ENCODE measurements at regions not wholly inside any gene's neighbourhood (a gene's known extent, or its start where the extent isn't known, plus 50 kb on each side); places are given as distances from the start of the nearest gene placed in this dataset.

DNA sequence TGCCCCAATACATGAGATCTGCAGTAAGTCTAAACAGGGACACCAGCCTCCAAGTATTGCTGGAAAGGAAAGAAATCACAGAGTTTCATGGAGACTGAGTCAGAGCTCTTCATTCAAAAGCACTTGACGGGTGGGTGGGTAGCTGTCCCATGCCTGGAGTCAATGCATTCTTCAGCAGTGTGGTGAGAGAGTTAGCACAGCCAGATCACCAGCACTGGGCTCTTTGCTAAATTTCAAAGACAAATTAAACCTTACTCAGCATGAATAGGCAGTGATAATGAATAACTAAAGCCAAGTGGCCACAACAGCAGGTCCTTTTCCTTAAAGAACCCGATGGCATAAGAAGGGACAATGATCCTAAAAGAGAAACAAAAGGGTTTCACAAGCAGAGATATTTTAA lies 192.4 kb downstream of the ACTL7B start:
- H3K36me3 Mint-ChIP-seq (ENCODE audit: low read depth), result no peaks in the 10 kb centered on the region
- H3K27me3 Mint-ChIP-seq (ENCODE audit: insufficient read depth), result no peaks in the 10 kb centered on the region
- H3K27ac Mint-ChIP-seq, result no peak overlapping the region
- no peak for DNase-seq (ENCODE audit: low spot score)
- H3K4me1 Mint-ChIP-seq (ENCODE audit: low read depth), result no peaks in the 10 kb centered on the region
- intact Hi-C loops (cut with micrococcal nuclease), result no loop called here
- H3K4me3 Mint-ChIP-seq, result no peak overlapping the region
- peaks cover 23% of the 10 kb centered on the region for H3K9me3 Mint-ChIP-seq

DNA sequence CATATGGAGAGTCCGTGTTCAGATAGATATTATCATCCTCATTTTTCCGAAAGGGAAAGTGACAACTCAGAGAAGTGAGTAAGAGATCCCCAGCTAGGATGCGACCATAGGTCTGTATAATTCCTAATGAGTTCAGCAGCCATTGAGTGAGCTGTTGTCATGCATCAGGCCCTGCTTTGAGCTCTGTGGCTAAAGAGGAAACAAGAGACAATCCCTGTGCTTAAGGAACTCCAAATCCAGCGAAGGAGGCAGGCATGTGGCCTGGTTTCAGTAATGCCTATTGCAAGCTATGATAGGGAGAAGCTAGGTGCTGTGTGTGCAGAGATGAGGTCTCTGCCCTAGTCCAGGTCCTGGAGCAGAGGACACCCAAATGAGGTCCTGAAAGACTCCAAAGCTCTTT lies 192.8 kb downstream of the ACTL7B start:
- intact Hi-C loops (cut with micrococcal nuclease), result no loop called here
- Mint-ChIP-seq H3K4me1 (ENCODE audit: low read depth) (no peaks in the 10 kb centered on the region), H3K4me3 (no peak overlapping the region), H3K27ac (no peak overlapping the region), H3K9me3 (peaks cover 25% of the 10 kb centered on the region), H3K27me3 (ENCODE audit: insufficient read depth) (no peaks in the 10 kb centered on the region), H3K36me3 (ENCODE audit: low read depth) (no peaks in the 10 kb centered on the region)
- no peak for DNase-seq (ENCODE audit: low spot score)

DNA sequence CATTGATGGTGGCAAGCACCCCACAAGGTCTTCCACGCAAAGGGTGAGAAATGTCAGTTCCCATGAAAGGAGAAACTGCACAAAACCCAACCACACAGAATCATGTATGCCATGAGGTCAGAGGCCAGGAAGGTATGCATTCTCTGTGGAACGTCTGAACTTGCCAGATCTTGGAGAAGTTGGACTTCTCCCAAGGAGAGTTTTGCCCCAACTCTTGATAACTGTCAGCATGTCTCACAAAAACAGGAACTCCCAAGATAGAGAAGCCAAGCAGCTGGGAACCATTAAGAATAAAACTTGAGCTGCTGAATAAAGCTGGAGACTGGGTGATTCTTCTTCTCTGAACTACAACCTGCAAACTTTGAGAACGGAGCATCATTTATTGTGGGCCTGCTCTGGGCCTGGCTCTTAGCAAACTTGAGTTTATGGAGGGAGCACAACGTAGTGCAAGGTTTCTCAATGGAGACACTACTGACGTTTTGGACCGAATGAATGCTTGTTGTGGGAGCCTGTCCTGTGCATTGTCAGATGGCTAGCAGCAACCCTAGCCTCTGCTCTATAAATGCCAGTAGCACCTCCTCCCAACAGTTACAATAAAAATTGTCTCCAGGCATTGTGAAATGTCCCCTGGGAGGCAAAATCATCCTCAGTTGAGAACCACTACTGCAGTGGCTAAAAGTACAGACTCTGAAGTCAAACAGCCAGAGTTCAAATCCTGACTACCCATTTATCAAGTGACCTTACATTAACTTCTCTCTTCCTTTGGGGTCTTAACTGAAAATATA lies 193.5 kb downstream of the ACTL7B start:
- Mint-ChIP-seq H3K27ac (no peak overlapping the region), H3K4me3 (no peak overlapping the region), H3K27me3 (ENCODE audit: insufficient read depth) (no peaks in the 10 kb centered on the region), H3K4me1 (ENCODE audit: low read depth) (no peaks in the 10 kb centered on the region), H3K9me3 (peaks cover 25% of the 10 kb centered on the region), H3K36me3 (ENCODE audit: low read depth) (no peaks in the 10 kb centered on the region)
- intact Hi-C loops (cut with micrococcal nuclease), result no loop called here
- DNase-seq (ENCODE audit: low spot score), result no peak

DNA sequence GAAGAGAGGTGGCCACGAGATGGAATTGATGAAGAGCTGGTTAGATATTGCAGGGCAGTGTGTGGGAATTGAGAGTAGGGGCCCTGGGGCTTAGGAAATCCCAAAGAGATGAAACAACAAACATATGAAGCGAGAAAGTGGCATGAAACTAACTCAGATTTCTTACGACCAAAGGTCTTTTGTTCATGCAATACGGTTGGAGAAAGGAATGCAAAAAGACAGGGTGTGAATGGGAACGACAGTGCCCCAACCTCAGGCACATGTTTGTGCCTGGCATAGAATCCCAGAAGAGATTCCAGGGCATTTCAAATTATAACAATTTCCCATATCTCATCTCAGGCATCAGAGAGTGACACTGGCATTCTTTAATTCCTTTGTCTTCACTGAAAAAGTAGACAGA lies 199.2 kb downstream of the ACTL7B start:
- Mint-ChIP-seq H3K27ac (no peak overlapping the region), H3K4me3 (no peak overlapping the region), H3K36me3 (ENCODE audit: low read depth) (no peaks in the 10 kb centered on the region), H3K4me1 (ENCODE audit: low read depth) (no peaks in the 10 kb centered on the region), H3K27me3 (ENCODE audit: insufficient read depth) (no peaks in the 10 kb centered on the region), H3K9me3 (peaks cover 24% of the 10 kb centered on the region)
- no peak for DNase-seq (ENCODE audit: low spot score)
- intact Hi-C loops (cut with micrococcal nuclease), result no loop called here

DNA sequence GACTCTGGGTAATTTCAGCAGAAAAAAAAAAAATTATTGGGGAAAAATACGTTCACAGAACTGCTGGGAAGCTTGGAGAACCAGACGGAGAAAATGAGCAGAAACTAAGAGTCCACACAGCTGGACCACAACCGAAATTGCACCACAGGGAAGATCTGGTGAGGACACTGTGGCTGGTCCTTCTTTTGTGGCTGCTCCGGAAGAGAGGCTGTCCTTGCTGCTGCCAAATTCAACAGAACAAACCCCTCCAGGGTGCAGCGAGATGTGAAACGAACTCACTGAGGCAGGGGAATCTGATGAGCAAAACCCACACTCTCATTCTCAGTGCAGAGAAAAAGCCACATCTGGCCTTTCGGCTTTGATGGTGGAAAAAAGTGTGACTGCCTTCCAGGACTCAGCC lies 200.0 kb downstream of the ACTL7B start:
- H3K27ac Mint-ChIP-seq, result no peak overlapping the region
- no peak overlapping the region for H3K4me3 Mint-ChIP-seq
- H3K36me3 Mint-ChIP-seq (ENCODE audit: low read depth), result no peaks in the 10 kb centered on the region
- intact Hi-C loops (cut with micrococcal nuclease), result no loop called here
- DNase-seq (ENCODE audit: low spot score), result no peak
- no peaks in the 10 kb centered on the region for H3K27me3 Mint-ChIP-seq (ENCODE audit: insufficient read depth)
- no peaks in the 10 kb centered on the region for H3K4me1 Mint-ChIP-seq (ENCODE audit: low read depth)
- H3K9me3 Mint-ChIP-seq, result peaks cover 19% of the 10 kb centered on the region

DNA sequence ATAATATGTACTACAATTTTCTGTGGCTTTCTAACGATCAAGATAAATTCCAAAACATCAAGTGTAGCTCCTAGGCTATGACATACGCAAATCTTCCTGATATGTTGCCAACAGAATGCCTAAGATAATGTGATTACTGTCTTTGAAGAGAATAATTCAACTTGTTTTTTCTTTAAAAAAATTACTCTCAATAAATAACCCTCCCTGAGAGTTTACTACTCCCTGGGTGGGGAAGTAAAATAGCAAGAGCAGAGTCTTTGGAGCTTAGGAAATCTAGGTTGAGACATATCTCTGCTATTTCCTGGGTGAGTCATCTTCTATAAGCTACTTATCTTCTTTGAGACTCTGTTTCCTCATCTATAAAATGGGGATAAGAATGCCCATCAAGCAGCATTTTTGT lies 201.2 kb downstream of the ACTL7B start:
- Mint-ChIP-seq H3K4me3 (no peak overlapping the region), H3K36me3 (ENCODE audit: low read depth) (no peaks in the 10 kb centered on the region), H3K9me3 (peaks cover 12% of the 10 kb centered on the region), H3K27ac (no peak overlapping the region), H3K27me3 (ENCODE audit: insufficient read depth) (no peaks in the 10 kb centered on the region), H3K4me1 (ENCODE audit: low read depth) (no peaks in the 10 kb centered on the region)
- intact Hi-C loops (cut with micrococcal nuclease), result no loop called here
- no peak for DNase-seq (ENCODE audit: low spot score)

DNA sequence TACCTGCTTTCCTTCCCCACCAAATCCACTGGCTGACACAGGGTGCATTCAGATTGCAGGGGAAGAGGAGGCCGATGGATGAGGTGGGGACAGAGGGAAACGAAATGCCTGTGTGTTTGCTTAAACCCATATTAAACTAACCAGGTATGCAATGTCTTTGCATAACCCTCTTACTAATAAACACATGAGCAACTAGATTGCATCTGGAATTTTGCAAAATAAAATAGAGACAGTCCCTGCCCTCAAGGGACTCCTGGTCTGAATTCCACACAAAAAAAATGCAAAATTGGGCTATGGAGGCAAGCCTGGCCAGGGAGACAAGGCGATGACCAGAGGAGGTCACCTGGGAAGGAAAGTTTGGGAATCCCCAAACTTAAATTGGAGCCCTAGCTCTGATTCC lies 202.9 kb downstream of the ACTL7B start:
- no peaks in the 10 kb centered on the region for H3K36me3 Mint-ChIP-seq (ENCODE audit: low read depth)
- no peaks in the 10 kb centered on the region for H3K9me3 Mint-ChIP-seq
- no peak for DNase-seq (ENCODE audit: low spot score)
- no peak overlapping the region for H3K4me3 Mint-ChIP-seq
- no peaks in the 10 kb centered on the region for H3K4me1 Mint-ChIP-seq (ENCODE audit: low read depth)
- no peaks in the 10 kb centered on the region for H3K27me3 Mint-ChIP-seq (ENCODE audit: insufficient read depth)
- intact Hi-C loops (cut with micrococcal nuclease), result no loop called here
- H3K27ac Mint-ChIP-seq, result no peak overlapping the region

DNA sequence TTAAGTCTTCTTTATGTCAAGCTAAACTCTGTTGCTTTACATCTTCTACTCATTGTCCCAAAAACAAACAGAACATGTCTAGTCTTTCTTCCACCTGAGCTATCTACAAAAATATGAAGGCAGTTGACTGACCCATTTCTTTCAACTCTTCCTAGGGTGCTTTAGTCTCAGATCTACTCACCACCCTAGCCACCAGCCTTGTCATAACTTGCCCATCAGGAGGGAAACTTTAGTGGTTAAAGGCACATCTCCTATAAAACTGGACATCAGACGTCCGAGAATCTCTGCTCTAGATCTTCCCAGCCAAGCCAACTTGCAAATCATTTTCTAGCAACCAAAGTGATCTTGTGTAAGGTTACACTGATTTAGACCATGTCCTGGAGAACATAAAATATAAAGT lies 205.0 kb downstream of the ACTL7B start:
- H3K36me3 Mint-ChIP-seq (ENCODE audit: low read depth), result no peaks in the 10 kb centered on the region
- intact Hi-C loops (cut with micrococcal nuclease), result no loop called here
- no peaks in the 10 kb centered on the region for H3K27me3 Mint-ChIP-seq (ENCODE audit: insufficient read depth)
- no peak overlapping the region for H3K4me3 Mint-ChIP-seq
- no peaks in the 10 kb centered on the region for H3K9me3 Mint-ChIP-seq
- no peak for DNase-seq (ENCODE audit: low spot score)
- no peak overlapping the region for H3K27ac Mint-ChIP-seq
- H3K4me1 Mint-ChIP-seq (ENCODE audit: low read depth), result no peaks in the 10 kb centered on the region

DNA sequence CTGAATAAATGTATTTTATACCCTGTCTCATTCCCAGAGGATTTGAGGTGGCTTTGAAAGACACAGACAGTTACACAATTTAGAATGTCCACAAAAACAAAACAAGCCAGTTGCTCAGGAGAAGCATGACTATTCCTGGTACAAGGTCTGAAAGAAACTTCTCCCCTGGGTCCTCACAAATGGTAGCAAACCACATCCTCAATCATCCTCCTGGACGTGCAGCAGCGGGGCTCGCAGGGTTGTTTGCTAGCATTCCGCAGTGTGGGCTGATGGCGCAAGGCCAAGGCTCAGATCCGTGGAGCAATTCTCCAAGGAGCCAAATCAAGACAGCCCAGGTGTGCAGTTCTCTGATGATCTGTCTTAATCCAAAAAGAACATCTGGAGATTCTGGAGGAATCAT lies 210.3 kb downstream of the ACTL7B start:
- intact Hi-C loops (cut with micrococcal nuclease), result no loop called here
- Mint-ChIP-seq H3K27me3 (ENCODE audit: insufficient read depth) (no peaks in the 10 kb centered on the region), H3K9me3 (no peaks in the 10 kb centered on the region), H3K4me3 (no peak overlapping the region), H3K4me1 (ENCODE audit: low read depth) (no peaks in the 10 kb centered on the region), H3K27ac (no peak overlapping the region), H3K36me3 (ENCODE audit: low read depth) (no peaks in the 10 kb centered on the region)
- DNase-seq (ENCODE audit: low spot score), result no peak

DNA sequence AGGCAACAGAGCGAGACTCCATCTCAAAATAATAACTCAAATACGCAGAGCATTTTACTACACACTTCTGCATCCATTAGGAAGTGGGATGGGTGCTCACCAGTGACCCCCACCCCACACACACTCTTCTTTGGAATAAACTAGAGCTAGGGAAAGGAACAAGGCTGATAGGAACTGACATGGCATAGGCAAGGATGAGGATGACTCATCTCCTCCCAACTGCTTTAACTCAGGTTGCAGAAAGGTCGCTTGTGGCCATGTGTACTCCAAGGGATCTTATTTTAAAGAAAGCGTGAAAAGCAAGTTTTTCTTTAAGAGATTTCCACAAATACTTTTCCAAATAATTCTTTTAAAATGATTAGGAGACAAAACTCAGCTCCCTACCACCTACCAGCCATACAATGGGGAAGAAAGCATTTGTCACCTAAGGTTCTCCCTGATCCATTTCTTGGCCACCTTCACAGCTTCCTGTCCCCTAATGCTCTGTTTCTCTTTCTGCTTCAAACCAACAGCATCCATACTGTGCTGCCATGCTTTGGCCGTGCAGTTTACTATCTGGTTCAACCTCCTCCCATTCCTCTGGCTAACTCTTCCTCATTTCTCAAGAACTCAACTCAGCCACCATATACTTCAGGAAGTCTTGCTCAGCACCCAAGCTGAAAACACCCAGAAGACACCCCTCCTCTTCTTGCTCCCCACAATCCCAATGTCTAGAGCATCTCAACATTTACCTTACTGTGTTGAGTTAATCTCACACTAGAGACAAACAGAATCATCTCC lies 211.9 kb downstream of the ACTL7B start:
- intact Hi-C loops (cut with micrococcal nuclease), result no loop called here
- Mint-ChIP-seq H3K27ac (no peak overlapping the region), H3K27me3 (ENCODE audit: insufficient read depth) (no peaks in the 10 kb centered on the region), H3K4me3 (no peak overlapping the region), H3K36me3 (ENCODE audit: low read depth) (no peaks in the 10 kb centered on the region), H3K4me1 (ENCODE audit: low read depth) (no peaks in the 10 kb centered on the region), H3K9me3 (no peaks in the 10 kb centered on the region)
- DNase-seq (ENCODE audit: low spot score), result no peak

DNA sequence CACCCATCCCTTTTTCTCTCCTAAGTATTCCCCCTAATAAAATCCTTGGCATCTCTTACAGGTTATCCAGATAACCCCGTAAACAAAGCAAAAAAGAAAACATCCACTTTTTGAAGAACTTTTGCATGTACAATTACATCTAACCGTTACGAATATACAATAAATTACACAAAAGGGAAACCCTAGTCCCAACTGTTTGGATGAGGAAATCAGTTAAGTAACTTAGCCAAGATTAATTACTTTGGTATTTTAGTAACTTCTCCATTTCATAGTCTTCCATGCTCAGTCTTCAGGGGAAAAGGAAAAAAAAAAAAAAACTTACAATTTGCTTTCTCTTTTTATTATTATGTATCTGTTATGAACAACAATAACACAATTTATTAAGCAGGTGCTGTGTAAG lies 212.9 kb downstream of the ACTL7B start:
- DNase-seq (ENCODE audit: low spot score), result no peak
- Mint-ChIP-seq H3K27me3 (ENCODE audit: insufficient read depth) (no peaks in the 10 kb centered on the region), H3K4me1 (ENCODE audit: low read depth) (no peaks in the 10 kb centered on the region), H3K36me3 (ENCODE audit: low read depth) (no peaks in the 10 kb centered on the region), H3K4me3 (no peak overlapping the region), H3K9me3 (no peaks in the 10 kb centered on the region), H3K27ac (no peak overlapping the region)
- intact Hi-C loops (cut with micrococcal nuclease), result no loop called here

DNA sequence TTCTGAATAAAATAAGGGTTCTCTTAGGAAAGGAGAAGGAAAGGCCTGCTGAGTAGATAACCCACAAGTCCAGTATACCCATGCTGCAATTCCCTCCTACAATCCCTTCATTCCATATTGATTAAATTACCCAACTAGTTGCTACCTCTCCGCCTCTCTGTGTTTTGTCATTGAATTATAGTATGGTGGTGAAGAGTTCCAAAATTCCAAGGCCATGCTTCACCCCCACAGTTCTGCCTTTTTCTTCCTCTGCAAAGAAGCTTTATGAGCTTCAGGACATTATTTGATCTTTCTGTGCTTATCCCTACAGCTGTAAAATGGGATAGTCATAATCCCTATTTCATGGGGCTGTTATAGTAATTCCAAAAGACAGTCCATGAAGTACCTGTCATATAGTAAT lies 215.6 kb downstream of the ACTL7B start:
- no peaks in the 10 kb centered on the region for H3K4me1 Mint-ChIP-seq (ENCODE audit: low read depth)
- intact Hi-C loops (cut with micrococcal nuclease), result no loop called here
- no peak overlapping the region for H3K4me3 Mint-ChIP-seq
- DNase-seq (ENCODE audit: low spot score), result no peak
- H3K27me3 Mint-ChIP-seq (ENCODE audit: insufficient read depth), result no peaks in the 10 kb centered on the region
- no peak overlapping the region for H3K27ac Mint-ChIP-seq
- no peaks in the 10 kb centered on the region for H3K9me3 Mint-ChIP-seq
- H3K36me3 Mint-ChIP-seq (ENCODE audit: low read depth), result no peaks in the 10 kb centered on the region

DNA sequence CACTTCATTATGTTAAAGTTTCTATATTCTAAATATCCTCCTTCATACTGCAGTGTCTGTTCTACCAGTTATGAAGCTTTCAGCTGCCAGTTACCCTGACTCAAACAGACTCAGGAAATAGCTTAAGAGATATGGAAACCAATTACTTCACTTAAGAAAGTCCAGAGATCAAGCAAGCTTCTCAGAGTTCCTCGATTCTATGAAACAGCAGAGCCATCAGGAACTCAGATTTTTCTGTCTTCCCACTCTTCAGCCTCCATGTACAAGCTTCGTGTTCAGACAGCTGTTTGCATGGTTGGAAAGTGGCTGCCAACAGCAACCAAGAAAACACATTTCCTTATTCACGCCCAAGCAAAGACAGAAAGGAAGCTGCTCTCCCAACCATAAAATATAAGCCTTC lies 216.1 kb downstream of the ACTL7B start:
- no peaks in the 10 kb centered on the region for H3K4me1 Mint-ChIP-seq (ENCODE audit: low read depth)
- no peaks in the 10 kb centered on the region for H3K27me3 Mint-ChIP-seq (ENCODE audit: insufficient read depth)
- no peaks in the 10 kb centered on the region for H3K36me3 Mint-ChIP-seq (ENCODE audit: low read depth)
- intact Hi-C loops (cut with micrococcal nuclease), result no loop called here
- H3K27ac Mint-ChIP-seq, result no peak overlapping the region
- H3K4me3 Mint-ChIP-seq, result no peak overlapping the region
- no peak for DNase-seq (ENCODE audit: low spot score)
- no peaks in the 10 kb centered on the region for H3K9me3 Mint-ChIP-seq

All from activated T-helper 1 cell treated with anti-CD3 and anti-CD28 coated beads, Interleukin-12 subunit alpha, Interleukin-12 subunit beta, Interleukin-2, Interleukin-4 antibody, amounts not matched to agents 30 ng/mL and 10 ng/mL and 1 ng/mL, durations not matched to agents 14 hours and 24 hours and 36 hours (primary cell).